Peyer's patch (tissue), 4 donors: ENCODE measurements at regions not wholly inside any gene's neighbourhood (a gene's known extent, or its start where the extent isn't known, plus 50 kb on each side); places are given as distances from the start of the nearest gene placed in this dataset.

ENCODE experiments used
- CTCF ChIP-seq, 6 experiments: fragments of 450-650 bp in 4 of 6; fragments of 200-600 bp in 2 of 6; sonication (generic) in 1 of 6; IDR thresholded peaks; one replicate each; pipeline ENCODE4 v1.5.1; 2017 to 2019; ENCODE audit warnings: antibody characterized with exemption in 6 of 6, mild to moderate bottlenecking in 3 of 6, moderate library complexity in 1 of 6
- POLR2A ChIP-seq, 2 donors: fragments of 450-650 bp; IDR thresholded peaks; one replicate each; pipeline ENCODE4 v1.5.1; 2017; ENCODE audit warnings: antibody characterized with exemption in 2 of 2, mild to moderate bottlenecking in 2 of 2, moderate library complexity in 2 of 2

GRCh38 chr5:9957214-9957613 is 292.5 kb downstream of the ATPSCKMT start:
- TF ChIP-seq CTCF (IDR thresholded peaks at IDR 0.05) (no peak), POLR2A (IDR thresholded peaks at IDR 0.05) (no peak)
